Psoas muscle (tissue), 7 donors: ENCODE measurements at regions not wholly inside any gene's neighbourhood (a gene's known extent, or its start where the extent isn't known, plus 50 kb on each side); places are given as distances from the start of the nearest gene placed in this dataset.

Experiments used
- ATAC-seq, 4 donors: fragments of 200-7000 bp; cut with Tn5 transposase; one replicate each; pipeline ENCODE4 v1.9.1; 2020; ENCODE audit warnings: moderate library complexity in 3 of 4, mild to moderate bottlenecking in 2 of 4
- DNase-seq, 2 donors: peaks; one replicate each; pipeline ENCODE4 v3.0.0-alpha.2; 2020
- H3K27ac ChIP-seq: fragments of 200-600 bp; one replicate; pipeline ENCODE4 v1.8.0; 2022
- H3K27me3 ChIP-seq, 3 donors: fragments of 200-600 bp in 1 of 3; one replicate each; pipeline versions ENCODE4 v1.6.1 to v1.8.0; 2013 to 2022; ENCODE audit warnings: low read length in 2 of 3, mild to moderate bottlenecking in 2 of 3, moderate library complexity in 1 of 3; ENCODE audit not compliant: insufficient read depth in 3 of 3
- H3K36me3 ChIP-seq, 2 donors: fragments of 200-600 bp in 1 of 2; one replicate each; pipeline versions ENCODE4 v1.6.1 to v1.8.0; 2013 to 2022; ENCODE audit warnings: low read depth in 1 of 2, mild to moderate bottlenecking in 1 of 2, moderate library complexity in 1 of 2; ENCODE audit not compliant: insufficient read depth in 1 of 2
- H3K4me1 ChIP-seq: fragments of 200-600 bp; one replicate; pipeline ENCODE4 v1.8.0; 2022
- H3K4me3 ChIP-seq: fragments of 200-600 bp; one replicate; pipeline ENCODE4 v1.8.0; 2022; ENCODE audit warnings: mild to moderate bottlenecking
- H3K9me3 ChIP-seq: fragments of 200-600 bp; one replicate; pipeline ENCODE4 v1.8.0; 2022
- CTCF ChIP-seq: fragments of 200-600 bp; IDR thresholded peaks from one replicate; pipeline ENCODE4 v1.8.0; 2022; ENCODE audit warnings: antibody characterized with exemption
- whole genome bisulfite sequencing, 3 donors: extraction: QIAGEN DNeasy Blood & Tissue Kit; methylation state at CpG; one replicate each; pipeline versions ENCODE4 v1.1.6 to v1.1.7; 2013; 5-methylcytosine and 5-hydroxymethylcytosine counted together
- intact Hi-C, 2 donors: fragments of 100-400 bp; cut with DNase I; formaldehyde crosslinking; loops; one replicate each; pipeline versions ENCODE4 v1.11.0 to v1.14.2; 2022
- donor health status: healthy with polysubstance abuse.
- donor health status: DM: no; HTN: no; CAD: no; lungs with moderate emphysema.
- donor health status: Bipolar disorder and iron deficiency.
- donor health status: healthy.
- donor health status: DM: yes; HTN: yes; CAD: no.
- donor health status: DM: no; HTN: no; CAD: no.
- donor health status: DM: yes; HTN: yes; CAD: no.

- H3K4me1 ChIP-seq, result no peaks in the 10 kb centered on the region
- no peaks in the 10 kb centered on the region for H3K27me3 ChIP-seq
- DNase-seq (no peak), ATAC-seq (no peak)
- no peaks in the 10 kb centered on the region for H3K36me3 ChIP-seq
- intact Hi-C loops, result no loop called here
- no peak overlapping the region for H3K27ac ChIP-seq
- no peaks in the 10 kb centered on the region for H3K9me3 ChIP-seq
- no peak for TF ChIP-seq CTCF
- H3K4me3 ChIP-seq, result no peak overlapping the region
- 94 to 99% (median 95%) methylated on average over 3 of the region's 3 CpGs for WGBS, 3 donors
Measured at GRCh38 chr10:124165827-124166226, 72.4 kb upstream of the CHST15 start.

DNA sequence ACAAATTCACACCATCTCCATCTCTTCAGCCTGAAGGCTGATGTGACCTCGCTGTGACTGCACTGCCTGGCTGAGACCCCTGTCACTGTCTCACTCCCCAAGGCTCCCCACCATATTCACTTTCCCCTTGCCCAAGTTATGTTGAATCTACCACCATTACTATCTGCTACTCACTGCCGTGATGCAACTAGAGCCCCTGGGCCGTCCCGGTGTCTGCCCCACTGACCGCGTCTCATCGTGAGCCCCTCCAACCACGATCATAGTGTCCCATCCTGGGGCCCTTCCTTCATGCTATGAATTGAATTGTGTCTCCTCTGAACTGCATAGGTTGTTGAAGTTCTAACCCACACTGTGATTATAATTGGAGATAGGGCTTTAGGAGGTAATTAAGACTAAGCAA lies 71.9 kb upstream of the CHST15 start:
- H3K27ac ChIP-seq, result no peak overlapping the region
- H3K36me3 ChIP-seq, result no peaks in the 10 kb centered on the region
- intact Hi-C loops, result no loop called here
- H3K4me3 ChIP-seq, result no peak overlapping the region
- WGBS, 3 donors, result 91 to 98% (median 92%) methylated on average over 8 of the region's 8 CpGs
- no peak for DNase-seq
- ATAC-seq, result no peak
- TF ChIP-seq CTCF, result no peak
- no peaks in the 10 kb centered on the region for H3K9me3 ChIP-seq
- no peaks in the 10 kb centered on the region for H3K4me1 ChIP-seq
- H3K27me3 ChIP-seq, result no peaks in the 10 kb centered on the region

GRCh38 chr10:124164264-124164663 lies 70.9 kb upstream of the CHST15 start:
- WGBS, 3 donors, result 56 to 84% (median 67%) methylated on average over 2 of the region's 2 CpGs
- H3K9me3 ChIP-seq, result no peaks in the 10 kb centered on the region
- no peak for TF ChIP-seq CTCF
- H3K27me3 ChIP-seq, result no peaks in the 10 kb centered on the region
- H3K27ac ChIP-seq, result no peak overlapping the region
- intact Hi-C loops, result no loop called here
- no peak for DNase-seq
- H3K36me3 ChIP-seq, result no peaks in the 10 kb centered on the region
- no peaks in the 10 kb centered on the region for H3K4me1 ChIP-seq
- ATAC-seq, result no peak
- no peak overlapping the region for H3K4me3 ChIP-seq

- DNase-seq (no peak), ATAC-seq (no peak)
- intact Hi-C loops, result no loop called here
- no peaks in the 10 kb centered on the region for H3K4me1 ChIP-seq
- no peak overlapping the region for H3K27ac ChIP-seq
- no peaks in the 10 kb centered on the region for H3K27me3 ChIP-seq
- no peak for TF ChIP-seq CTCF
- no peak overlapping the region for H3K4me3 ChIP-seq
- no peaks in the 10 kb centered on the region for H3K9me3 ChIP-seq
- 62 to 80% (median 74%) methylated on average over 6 of the region's 6 CpGs for WGBS, 3 donors
- no peaks in the 10 kb centered on the region for H3K36me3 ChIP-seq
Measured at GRCh38 chr10:124162774-124163354, 69.5 kb upstream of the CHST15 start.

DNA sequence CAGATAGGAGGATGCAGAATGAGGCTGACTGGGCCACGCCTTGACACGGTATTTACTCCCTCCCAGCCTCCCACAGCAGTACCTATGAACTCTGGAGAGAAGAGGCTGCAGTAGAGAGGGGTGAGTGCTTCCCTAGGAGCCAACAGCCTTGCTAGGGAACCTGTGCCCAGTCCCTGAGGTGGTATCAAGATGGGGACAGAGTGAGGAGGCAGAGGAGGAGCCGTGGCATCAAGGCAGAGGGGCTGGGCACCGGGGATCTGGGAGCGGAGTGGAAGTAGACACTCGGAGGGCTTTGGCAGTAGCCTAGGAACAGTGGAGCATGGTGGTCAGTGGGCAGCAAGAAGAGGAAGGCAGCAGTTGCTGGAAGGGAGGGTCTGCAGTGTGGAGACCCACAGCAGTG lies 68.7 kb upstream of the CHST15 start:
- no peaks in the 10 kb centered on the region for H3K36me3 ChIP-seq
- TF ChIP-seq CTCF, result no peak
- intact Hi-C loops, result no loop called here
- no peak for ATAC-seq
- no peaks in the 10 kb centered on the region for H3K9me3 ChIP-seq
- no peak for DNase-seq
- H3K4me1 ChIP-seq, result peaks cover 6% of the 10 kb centered on the region
- 92 to 98% (median 92%) methylated on average over 6 of the region's 6 CpGs for WGBS, 3 donors
- no peak overlapping the region for H3K27ac ChIP-seq
- no peak overlapping the region for H3K4me3 ChIP-seq
- no peaks in the 10 kb centered on the region for H3K27me3 ChIP-seq
